ENCODE measurements at regions not wholly inside any gene's neighbourhood (a gene's known extent, or its start where the extent isn't known, plus 50 kb on each side); places are given as distances from the start of the nearest gene placed in this dataset.

GRCh38 chr12:90174956-90175355 lies 466.3 kb upstream of the ATP2B1 start:
- TF ChIP-seq EP300 (conservative IDR thresholded peaks at IDR 0.05; ENCODE audit: poor library complexity, severe bottlenecking) (no peak), CTCF (IDR thresholded peaks at IDR 0.05; ENCODE audit: poor library complexity, severe bottlenecking) (no peak), POLR2AphosphoS5 (IDR thresholded peaks at IDR 0.05) (no peak)

All from neural cell (in vitro differentiated cells).